H1 (cell line): ENCODE measurements at regions not wholly inside any gene's neighbourhood (a gene's known extent, or its start where the extent isn't known, plus 50 kb on each side); places are given as distances from the start of the nearest gene placed in this dataset.

Source experiments
- CTCF ChIA-PET: fragments of 300-600 bp; sonication (Branson Sonifier 250); formaldehyde crosslinking; loops from one replicate; lab custom pipeline; 2021; ENCODE audit not compliant: partially characterized antibody; lab: Charles Lee
- POLR2A ChIA-PET: fragments of 300-600 bp; sonication (Branson Sonifier 250); formaldehyde crosslinking; loops from one replicate; lab custom pipeline; 2021; ENCODE audit warnings: inconsistent platforms; ENCODE audit not compliant: partially characterized antibody; lab: Charles Lee
- DNase-seq, 2 experiments: peaks; one replicate each; pipeline versions ENCODE4 v3.0.0 to v3.0.0-alpha.2; 2010 to 2022; ENCODE audit warnings: low spot score in 2 of 2, low read depth in 1 of 2, mixed read lengths in 1 of 2
- FAIRE-seq: peaks from 2 replicates; lab custom pipeline; 2011; peaks lifted over from hg19 to GRCh38; lab: Jason Lieb, UNC
- H2AFZ ChIP-seq: 2 replicates; pipeline ENCODE4 v1.8.1; 2012; ENCODE audit warnings: low read length, inconsistent platforms
- H2AK5ac ChIP-seq: 2 replicates; pipeline ENCODE4 v1.6.1; 2013; ENCODE audit warnings: low read depth, low read length
- H2BK120ac ChIP-seq: replicated peaks from 2 replicates; pipeline ENCODE3; 2013; ENCODE audit warnings: low read depth, low read length, inconsistent platforms
- H2BK12ac ChIP-seq: 2 replicates; pipeline ENCODE4 v1.6.1; 2013; ENCODE audit warnings: low read depth, low read length
- H2BK15ac ChIP-seq: 2 replicates; pipeline ENCODE4 v1.6.1; 2013; ENCODE audit warnings: low read length
- H2BK20ac ChIP-seq: 2 replicates; pipeline ENCODE4 v1.6.1; 2013; ENCODE audit warnings: low read length
- H2BK5ac ChIP-seq: 2 replicates; pipeline ENCODE4 v1.6.1; 2013; ENCODE audit warnings: low read depth, low read length
- H3K14ac ChIP-seq: 2 replicates; pipeline ENCODE4 v1.6.1; 2013; ENCODE audit warnings: inconsistent platforms; ENCODE audit not compliant: insufficient read length
- H3K18ac ChIP-seq: 2 replicates; pipeline ENCODE4 v1.6.1; 2013; ENCODE audit warnings: low read length; ENCODE audit errors: extremely low read depth
- H3K23ac ChIP-seq: 2 replicates; pipeline ENCODE4 v1.6.1; 2013; ENCODE audit warnings: inconsistent platforms; ENCODE audit not compliant: insufficient read length
- H3K23me2 ChIP-seq: 2 replicates; pipeline ENCODE4 v1.6.1; 2013; ENCODE audit warnings: low read depth, low read length
- H3K27ac ChIP-seq: 2 replicates; pipeline ENCODE4 v1.6.1; 2011; ENCODE audit warnings: low read depth, low read length, inconsistent platforms
- H3K27me3 ChIP-seq, 4 experiments: replicated peaks in 1 of 4; 1 replicate in 1 of 4; 2 replicates in 3 of 4; pipeline versions ENCODE4 v1.6.1 to v1.8.1; 2011 to 2013; ENCODE audit warnings: low read length in 3 of 4, mild to moderate bottlenecking in 3 of 4, inconsistent platforms in 2 of 4, mixed read lengths in 2 of 4, moderate library complexity in 1 of 4; ENCODE audit not compliant: control insufficient read depth in 3 of 4, insufficient read depth in 3 of 4; ENCODE audit errors: extremely low read depth in 1 of 4
- H3K36me3 ChIP-seq, 4 experiments: 2 replicates each; pipeline versions ENCODE4 v1.6.1 to v1.8.1; 2011 to 2013; ENCODE audit warnings: mild to moderate bottlenecking in 4 of 4, low read length in 3 of 4, moderate library complexity in 2 of 4, control low read depth in 1 of 4, inconsistent platforms in 1 of 4; ENCODE audit not compliant: insufficient read depth in 4 of 4, control insufficient read depth in 2 of 4
- H3K4ac ChIP-seq: replicated peaks from 2 replicates; pipeline ENCODE3; 2013; ENCODE audit warnings: low read length, low read depth, mixed read lengths, inconsistent platforms; ENCODE audit not compliant: insufficient read length
- H3K4me1 ChIP-seq, 4 experiments: replicated peaks in 1 of 4; 1 replicate in 1 of 4; 2 replicates in 3 of 4; pipeline versions ENCODE4 v1.6.1 to v1.8.1; 2011 to 2013; ENCODE audit warnings: low read length in 3 of 4, inconsistent platforms in 2 of 4, mixed read lengths in 1 of 4; ENCODE audit not compliant: insufficient read depth in 4 of 4, control insufficient read depth in 3 of 4
- H3K4me2 ChIP-seq, 2 experiments: 2 replicates each; pipeline versions ENCODE4 v1.6.1 to v1.8.1; 2011 to 2013; ENCODE audit warnings: low read depth in 2 of 2, low read length in 2 of 2, control low read depth in 1 of 2, inconsistent platforms in 1 of 2, mild to moderate bottlenecking in 1 of 2; ENCODE audit not compliant: insufficient read depth in 1 of 2
- H3K4me3 ChIP-seq, 4 experiments: fragments of 200-600, 300-600 bp in 1 of 4; sonication (generic), shearing (Covaris generic), sonication (Bioruptor Twin) in 1 of 4; 2 replicates each; pipeline versions ENCODE4 v1.5.1 to v1.8.1; 2011 to 2016; ENCODE audit warnings: low read length in 4 of 4, low read depth in 3 of 4, control low read depth in 2 of 4, inconsistent platforms in 2 of 4, mild to moderate bottlenecking in 2 of 4, mixed read lengths in 1 of 4, moderate library complexity in 1 of 4; ENCODE audit not compliant: insufficient read depth in 2 of 4; ENCODE audit errors: extremely low read depth in 1 of 4
- H3K56ac ChIP-seq: replicated peaks from 2 replicates; pipeline ENCODE3; 2013; ENCODE audit warnings: low read depth, mild to moderate bottlenecking, mixed read lengths, low read length, inconsistent platforms; ENCODE audit not compliant: insufficient read length
- H3K79me1 ChIP-seq: 2 replicates; pipeline ENCODE4 v1.6.1; 2013; ENCODE audit warnings: low read depth, low read length, control low read depth
- H3K79me2 ChIP-seq, 2 experiments: 2 replicates each; pipeline versions ENCODE4 v1.6.1 to v1.8.1; 2012 to 2013; ENCODE audit warnings: low read length in 2 of 2, mild to moderate bottlenecking in 2 of 2, inconsistent platforms in 1 of 2; ENCODE audit not compliant: insufficient read depth in 2 of 2, control insufficient read depth in 1 of 2
- H3K9ac ChIP-seq, 4 experiments: replicated peaks in 1 of 4; 1 replicate in 1 of 4; 2 replicates in 3 of 4; pipeline versions ENCODE4 v1.6.1 to v1.8.1; 2011 to 2013; ENCODE audit warnings: low read depth in 3 of 4, low read length in 3 of 4, control low read depth in 2 of 4, mild to moderate bottlenecking in 2 of 4, moderate library complexity in 2 of 4, inconsistent platforms in 1 of 4; ENCODE audit errors: extremely low read depth in 1 of 4
- H3K9me3 ChIP-seq, 2 experiments: 2 replicates each; pipeline versions ENCODE4 v1.6.1 to v1.8.1; 2012 to 2013; ENCODE audit warnings: mild to moderate bottlenecking in 2 of 2, moderate library complexity in 2 of 2, control low read depth in 1 of 2, inconsistent platforms in 1 of 2, low read depth in 1 of 2, low read length in 1 of 2, mixed read lengths in 1 of 2; ENCODE audit not compliant: insufficient read depth in 2 of 2
- H4K20me1 ChIP-seq, 2 experiments: replicated peaks in 1 of 2; 2 replicates each; pipeline versions ENCODE3 to v1.8.1; 2011 to 2013; ENCODE audit warnings: inconsistent platforms in 2 of 2, low read length in 2 of 2, mild to moderate bottlenecking in 1 of 2; ENCODE audit not compliant: insufficient read depth in 2 of 2, control insufficient read depth in 1 of 2
- H4K5ac ChIP-seq: 2 replicates; pipeline ENCODE4 v1.6.1; 2013; ENCODE audit warnings: low read length, low read depth, mixed read lengths, inconsistent platforms; ENCODE audit not compliant: insufficient read length
- H4K8ac ChIP-seq: 2 replicates; pipeline ENCODE4 v1.8.0; 2013; ENCODE audit warnings: mild to moderate bottlenecking, moderate library complexity, low read length, inconsistent platforms; ENCODE audit not compliant: insufficient read depth; ENCODE audit errors: extremely low read depth
- H4K91ac ChIP-seq: replicated peaks from 2 replicates; pipeline ENCODE3; 2013; ENCODE audit warnings: low read length, mixed read lengths, inconsistent platforms; ENCODE audit not compliant: insufficient read length
- BCL11A ChIP-seq, 2 experiments: IDR thresholded peaks; one replicate each; pipeline ENCODE4 v1.6.1; 2011; ENCODE audit warnings: low read depth in 2 of 2, low read length in 2 of 2, mild to moderate bottlenecking in 2 of 2
- E2F6 ChIP-seq: IDR thresholded peaks from 2 replicates; pipeline ENCODE4 v1.6.1; 2012; ENCODE audit warnings: inconsistent platforms
- NANOG ChIP-seq: IDR thresholded peaks from 2 replicates; pipeline ENCODE4 v1.6.1; 2011; ENCODE audit warnings: low read length, low read depth, mild to moderate bottlenecking, inconsistent platforms; ENCODE audit not compliant: insufficient read depth, poor library complexity, severe bottlenecking
- YY1 ChIP-seq: IDR thresholded peaks from 2 replicates; pipeline ENCODE4 v1.6.1; 2011; ENCODE audit warnings: low read depth, mild to moderate bottlenecking, low read length
- WGBS, 2 experiments: shearing (Covaris generic) in 1 of 2; methylation state at CpG; one replicate each; pipeline versions ENCODE4 v1.1.6 to v1.1.7; 2013 to 2015; ENCODE audit warnings: low lambda C conversion rate in 2 of 2, mixed read lengths in 2 of 2, inconsistent platforms in 1 of 2, low coverage in 1 of 2, missing lambda C conversion rate in 1 of 2; ENCODE audit not compliant: insufficient replicate concordance in 2 of 2, insufficient coverage in 1 of 2, insufficient read length in 1 of 2; ENCODE audit errors: extremely low coverage in 1 of 2, missing lambda C conversion rate in 1 of 2; 5-methylcytosine and 5-hydroxymethylcytosine counted together

GRCh38 chr3:163139600-163139999, 1643.0 kb downstream of the OTOL1 start:
- Histone ChIP-seq H3K27ac (no peak overlapping the region), H3K23me2 (no peaks in the 10 kb centered on the region), H3K79me1 (no peaks in the 10 kb centered on the region), H3K4me3 (no peak overlapping the region), H3K79me2 (no peaks in the 10 kb centered on the region), H4K91ac (no peak overlapping the region), H3K27me3 (no peaks in the 10 kb centered on the region), H3K18ac (no peak overlapping the region), H3K4me2 (no peak overlapping the region), H3K14ac (no peak overlapping the region), H2BK120ac (no peak overlapping the region), H2AFZ (0 out of 2 replicates have a peak overlapping the region, but pooled peaks have one; percentile 7), H2BK20ac (no peak overlapping the region), H4K20me1 (no peaks in the 10 kb centered on the region), H2BK5ac (no peak overlapping the region), H3K9me3 (no peaks in the 10 kb centered on the region), H2BK12ac (no peak overlapping the region), H4K5ac (no peak overlapping the region), H4K8ac (no peak overlapping the region), H2AK5ac (no peak overlapping the region), H3K4ac (no peak overlapping the region), H3K9ac (no peak overlapping the region), H3K36me3 (no peaks in the 10 kb centered on the region), H3K4me1 (no peaks in the 10 kb centered on the region), H3K56ac (no peak overlapping the region), H2BK15ac (no peak overlapping the region), H3K23ac (no peak overlapping the region)
- no peak for DNase-seq
- FAIRE-seq, result no peak
- ChIA-PET POLR2A (no interaction called here), CTCF (no interaction called here)
- WGBS, 2 experiments, result 100% methylated on average over 4 of the region's 4 CpGs; no CpG with 5 or more reads in 1 of the 2 experiments
- TF ChIP-seq BCL11A (IDR thresholded peaks at IDR 0.05; ENCODE audit: low read depth in 2 of 2, low read length in 2 of 2), result no peak
- no peak for TF ChIP-seq YY1
- TF ChIP-seq NANOG, result no peak
- TF ChIP-seq E2F6, result no peak
